CD4-positive, CD25-positive, alpha-beta regulatory T cell (primary cell): ENCODE measurements at regions not wholly inside any gene's neighbourhood (a gene's known extent, or its start where the extent isn't known, plus 50 kb on each side); places are given as distances from the start of the nearest gene placed in this dataset.

Source experiments
- ATAC-seq, 2 donors: fragments of 150-1000 bp; cut with Tn5 transposase; one replicate each; pipeline ENCODE4 v1.10.0; 2021; ENCODE audit warnings: low read depth in 2 of 2, moderate number of reproducible peaks in 2 of 2, moderate library complexity in 1 of 2
- DNase-seq, 3 donors: peaks; one replicate each; pipeline versions ENCODE4 v3.0.0 to v3.0.0-alpha.2; 2012 to 2022; ENCODE audit warnings: mixed read lengths in 1 of 3
- H3K27ac ChIP-seq: one replicate; pipeline ENCODE4 v1.7.0; 2013; ENCODE audit warnings: mild to moderate bottlenecking, low read length; ENCODE audit not compliant: insufficient read depth, poor library complexity, severe bottlenecking
- H3K27me3 ChIP-seq: one replicate; pipeline ENCODE4 v1.7.0; 2013; ENCODE audit warnings: low read length; ENCODE audit not compliant: control insufficient read depth, insufficient read depth
- H3K36me3 ChIP-seq: one replicate; pipeline ENCODE4 v1.7.0; 2013; ENCODE audit warnings: mild to moderate bottlenecking, low read length, moderate library complexity; ENCODE audit not compliant: control insufficient read depth, insufficient read depth
- H3K4me1 ChIP-seq: 2 replicates; pipeline ENCODE4 v1.7.0; 2013; ENCODE audit warnings: mild to moderate bottlenecking, low read length; ENCODE audit not compliant: insufficient read depth, control insufficient read depth, poor library complexity, severe bottlenecking
- H3K4me3 ChIP-seq: one replicate; pipeline ENCODE4 v1.7.0; 2013; ENCODE audit warnings: low read depth, mild to moderate bottlenecking, low read length, moderate library complexity
- H3K9me3 ChIP-seq, 2 experiments: 1 replicate in 1 of 2; 2 replicates in 1 of 2; pipeline ENCODE4 v1.7.0; 2013; ENCODE audit warnings: low read length in 2 of 2, mild to moderate bottlenecking in 1 of 2, moderate library complexity in 1 of 2; ENCODE audit not compliant: control insufficient read depth in 2 of 2
- H3K27ac Mint-ChIP-seq, 3 donors: one replicate each; pipeline ENCODE4 v1.8.0; 2020 to 2022; ENCODE audit warnings: mild to moderate bottlenecking in 3 of 3, mixed read lengths in 3 of 3, moderate library complexity in 2 of 3
- H3K27me3 Mint-ChIP-seq: one replicate; pipeline ENCODE4 v1.8.0; 2022; ENCODE audit warnings: mild to moderate bottlenecking, mixed read lengths
- H3K36me3 Mint-ChIP-seq: one replicate; pipeline ENCODE4 v1.8.0; 2020; ENCODE audit warnings: mixed read lengths
- H3K4me1 Mint-ChIP-seq, 4 donors: one replicate each; pipeline ENCODE4 v1.8.0; 2020 to 2022; ENCODE audit warnings: mixed read lengths in 4 of 4, mild to moderate bottlenecking in 1 of 4
- H3K4me3 Mint-ChIP-seq, 4 donors: one replicate each; pipeline ENCODE4 v1.8.0; 2020 to 2022; ENCODE audit warnings: mild to moderate bottlenecking in 4 of 4, mixed read lengths in 4 of 4, moderate library complexity in 3 of 4
- H3K9me3 Mint-ChIP-seq, 7 donors: one replicate each; pipeline ENCODE4 v1.8.0; 2020 to 2022; ENCODE audit warnings: mixed read lengths in 7 of 7, mild to moderate bottlenecking in 3 of 7, moderate library complexity in 2 of 7

- Histone ChIP-seq H3K27me3 (peaks cover 2% of the 10 kb centered on the region), H3K4me3 (no peak overlapping the region), H3K9me3 (no peaks in the 10 kb centered on the region), H3K36me3 (no peaks in the 10 kb centered on the region), H3K27ac (no peak overlapping the region), H3K4me1 (no peaks in the 10 kb centered on the region)
- ATAC-seq (no peak), DNase-seq (no peak)
- no peaks in the 10 kb centered on the region for H3K4me1 Mint-ChIP-seq
- peaks cover 0 to 1% (median 0%) of the 10 kb centered on the region in 7 donors for H3K9me3 Mint-ChIP-seq
- no peak overlapping the region for H3K4me3 Mint-ChIP-seq
- H3K27ac Mint-ChIP-seq: no peak overlapping the region
- H3K27me3 Mint-ChIP-seq: peaks cover 8% of the 10 kb centered on the region
- no peaks in the 10 kb centered on the region for H3K36me3 Mint-ChIP-seq
Observed at GRCh38 chr5:175356428-175356827, 87.6 kb downstream of the DRD1 start.

- no peaks in the 10 kb centered on the region for H3K4me1 Mint-ChIP-seq
- H3K36me3 ChIP-seq: no peaks in the 10 kb centered on the region
- ATAC-seq (no peak), DNase-seq (no peak)
- H3K4me3 Mint-ChIP-seq: no peak overlapping the region
- peaks cover 2% of the 10 kb centered on the region for H3K27me3 ChIP-seq
- no peak overlapping the region for H3K27ac Mint-ChIP-seq
- H3K27ac ChIP-seq: no peak overlapping the region
- H3K4me1 ChIP-seq: no peaks in the 10 kb centered on the region
- peaks cover 0 to 1% (median 0%) of the 10 kb centered on the region in 7 donors for H3K9me3 Mint-ChIP-seq
- no peak overlapping the region for H3K4me3 ChIP-seq
- no peaks in the 10 kb centered on the region for H3K9me3 ChIP-seq
- no peaks in the 10 kb centered on the region for H3K36me3 Mint-ChIP-seq
- peaks cover 8% of the 10 kb centered on the region for H3K27me3 Mint-ChIP-seq
Observed at GRCh38 chr5:175354964-175355363, 89.0 kb downstream of the DRD1 start.

- ATAC-seq: no peak
- H3K4me1 ChIP-seq: no peaks in the 10 kb centered on the region
- peaks cover 0 to 1% (median 0%) of the 10 kb centered on the region in 7 donors for H3K9me3 Mint-ChIP-seq
- no peaks in the 10 kb centered on the region for H3K9me3 ChIP-seq
- H3K27ac Mint-ChIP-seq: no peak overlapping the region
- DNase-seq: no peak
- peaks cover 5% of the 10 kb centered on the region for H3K27me3 Mint-ChIP-seq
- no peak overlapping the region for H3K27ac ChIP-seq
- no peaks in the 10 kb centered on the region for H3K36me3 ChIP-seq
- no peak overlapping the region for H3K4me3 Mint-ChIP-seq
- peaks cover 2% of the 10 kb centered on the region for H3K27me3 ChIP-seq
- H3K36me3 Mint-ChIP-seq: no peaks in the 10 kb centered on the region
- H3K4me1 Mint-ChIP-seq: no peaks in the 10 kb centered on the region
- H3K4me3 ChIP-seq: no peak overlapping the region
Observed at GRCh38 chr5:175353926-175354325, 90.1 kb downstream of the DRD1 start.

GRCh38 chr5:175351897-175352590 is 91.9 kb downstream of the DRD1 start:
- H3K9me3 ChIP-seq: no peaks in the 10 kb centered on the region
- H3K4me1 ChIP-seq: no peaks in the 10 kb centered on the region
- DNase-seq: no peak
- Mint-ChIP-seq H3K27me3 (peaks cover 4% of the 10 kb centered on the region), H3K27ac (no peak overlapping the region), H3K4me3 (no peak overlapping the region), H3K36me3 (no peaks in the 10 kb centered on the region), H3K4me1 (no peaks in the 10 kb centered on the region), H3K9me3 (peaks cover 0 to 1% (median 0%) of the 10 kb centered on the region in 7 donors)
- H3K4me3 ChIP-seq: no peak overlapping the region
- no peaks in the 10 kb centered on the region for H3K27me3 ChIP-seq
- H3K27ac ChIP-seq: no peak overlapping the region
- H3K36me3 ChIP-seq: no peaks in the 10 kb centered on the region
- no peak for ATAC-seq

GRCh38 chr5:175351126-175351525 is 92.9 kb downstream of the DRD1 start:
- no peak overlapping the region for H3K27ac Mint-ChIP-seq
- H3K36me3 ChIP-seq: no peaks in the 10 kb centered on the region
- H3K27me3 ChIP-seq: no peaks in the 10 kb centered on the region
- H3K9me3 ChIP-seq: no peaks in the 10 kb centered on the region
- H3K4me3 Mint-ChIP-seq: no peak overlapping the region
- no peaks in the 10 kb centered on the region for H3K4me1 Mint-ChIP-seq
- H3K4me1 ChIP-seq: no peaks in the 10 kb centered on the region
- peaks cover 4% of the 10 kb centered on the region for H3K27me3 Mint-ChIP-seq
- peaks cover 0 to 1% (median 0%) of the 10 kb centered on the region in 7 donors for H3K9me3 Mint-ChIP-seq
- DNase-seq (no peak), ATAC-seq (no peak)
- H3K36me3 Mint-ChIP-seq: no peaks in the 10 kb centered on the region
- no peak overlapping the region for H3K27ac ChIP-seq
- H3K4me3 ChIP-seq: no peak overlapping the region

- Mint-ChIP-seq H3K27me3 (no peaks in the 10 kb centered on the region), H3K9me3 (peaks cover 0 to 3% (median 0%) of the 10 kb centered on the region in 7 donors), H3K27ac (no peak overlapping the region), H3K4me3 (no peak overlapping the region), H3K4me1 (no peaks in the 10 kb centered on the region), H3K36me3 (no peaks in the 10 kb centered on the region)
- H3K27me3 ChIP-seq: no peaks in the 10 kb centered on the region
- no peak overlapping the region for H3K4me3 ChIP-seq
- no peaks in the 10 kb centered on the region for H3K36me3 ChIP-seq
- H3K27ac ChIP-seq: no peak overlapping the region
- DNase-seq (no peak), ATAC-seq (no peak)
- no peaks in the 10 kb centered on the region for H3K9me3 ChIP-seq
- no peaks in the 10 kb centered on the region for H3K4me1 ChIP-seq
Observed at GRCh38 chr5:175347931-175348330, 96.1 kb downstream of the DRD1 start.

GRCh38 chr5:175347027-175347426 is 97.0 kb downstream of the DRD1 start:
- no peaks in the 10 kb centered on the region for H3K4me1 Mint-ChIP-seq

More at GRCh38 chr5:175347027-175347426, 97.0 kb downstream of the DRD1 start:
- Mint-ChIP-seq H3K27ac (no peak overlapping the region), H3K36me3 (no peaks in the 10 kb centered on the region), H3K9me3 (peaks cover 0 to 3% (median 0%) of the 10 kb centered on the region in 7 donors), H3K27me3 (no peaks in the 10 kb centered on the region), H3K4me3 (no peak overlapping the region)
- Histone ChIP-seq H3K27ac (no peak overlapping the region), H3K27me3 (no peaks in the 10 kb centered on the region), H3K36me3 (no peaks in the 10 kb centered on the region), H3K4me3 (no peak overlapping the region), H3K9me3 (no peaks in the 10 kb centered on the region), H3K4me1 (no peaks in the 10 kb centered on the region)
- no peak for DNase-seq
- ATAC-seq: no peak
